GM21737 (cell line): ENCODE measurements at regions not wholly inside any gene's neighbourhood (a gene's known extent, or its start where the extent isn't known, plus 50 kb on each side); places are given as distances from the start of the nearest gene placed in this dataset.
"Not testable (repeated sequence)": the region's sequence is repeated elsewhere in the genome, so short reads cannot be mapped to it uniquely, and the experiment has no call there.

Experiments
- ATAC-seq: cut with Tn5 transposase; IDR thresholded peaks from one replicate; pipeline ENCODE4 v1.9.1; 2021; ENCODE audit warnings: mild to moderate bottlenecking, moderate library complexity; ENCODE audit not compliant: unreplicated experiment

GRCh38 chr13:74272826-74273225, 138.6 kb upstream of the KLF12 start:
- ATAC-seq: no peak

- no peak for ATAC-seq
These were observed 135.8 kb upstream of the KLF12 start for GRCh38 chr13:74270018-74270417.

DNA sequence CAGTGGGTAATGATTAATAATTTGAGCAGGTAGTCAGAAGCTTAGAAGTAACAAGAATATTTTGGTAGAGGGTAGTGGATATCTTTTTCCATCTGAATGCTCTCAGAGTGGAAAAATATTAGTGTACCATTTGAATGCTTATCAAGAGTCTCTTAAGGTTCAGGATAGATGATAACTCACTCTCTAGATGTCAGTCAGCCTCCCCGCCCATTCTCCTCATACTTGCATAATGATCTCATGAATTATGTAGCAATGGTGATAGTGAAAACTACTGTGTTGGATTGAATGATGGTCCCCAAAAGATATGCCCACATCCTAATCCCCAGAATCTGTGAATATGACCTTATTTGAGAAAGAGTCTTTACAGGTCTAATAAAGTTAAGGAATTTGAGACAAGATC, 132.7 kb upstream of the KLF12 start:
- ATAC-seq: no peak

- no peak for ATAC-seq
These were observed 132.1 kb upstream of the KLF12 start for GRCh38 chr13:74266309-74266708.

- no peak for ATAC-seq
These were observed 130.1 kb upstream of the KLF12 start for GRCh38 chr13:74264333-74264732.

GRCh38 chr13:74260420-74260819, 126.2 kb upstream of the KLF12 start:
- ATAC-seq: not testable (repeated sequence)

GRCh38 chr13:74259641-74260040, 125.4 kb upstream of the KLF12 start:
- no peak for ATAC-seq

GRCh38 chr13:74258961-74259360, 124.8 kb upstream of the KLF12 start:
- ATAC-seq: no peak

GRCh38 chr13:74256969-74257368, 122.8 kb upstream of the KLF12 start:
- no peak for ATAC-seq

DNA sequence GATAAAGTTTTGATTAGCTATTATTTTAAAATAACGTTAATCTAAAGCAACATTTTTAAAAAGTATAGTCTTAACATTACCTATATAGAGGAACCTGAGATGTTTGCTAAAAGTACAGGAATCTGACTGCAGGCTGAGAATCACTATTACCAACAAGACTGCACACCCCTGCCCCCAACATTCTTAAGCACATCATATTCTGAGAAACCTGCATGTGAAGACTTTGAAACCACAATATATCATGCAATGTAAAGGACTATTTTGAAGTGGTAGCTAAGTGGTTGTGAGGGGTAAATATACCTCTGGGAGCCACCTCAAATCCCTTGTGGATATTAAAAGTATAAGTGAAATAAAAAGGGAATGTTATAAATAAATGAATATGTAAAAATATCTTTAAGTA, 119.0 kb upstream of the KLF12 start:
- no peak for ATAC-seq

DNA sequence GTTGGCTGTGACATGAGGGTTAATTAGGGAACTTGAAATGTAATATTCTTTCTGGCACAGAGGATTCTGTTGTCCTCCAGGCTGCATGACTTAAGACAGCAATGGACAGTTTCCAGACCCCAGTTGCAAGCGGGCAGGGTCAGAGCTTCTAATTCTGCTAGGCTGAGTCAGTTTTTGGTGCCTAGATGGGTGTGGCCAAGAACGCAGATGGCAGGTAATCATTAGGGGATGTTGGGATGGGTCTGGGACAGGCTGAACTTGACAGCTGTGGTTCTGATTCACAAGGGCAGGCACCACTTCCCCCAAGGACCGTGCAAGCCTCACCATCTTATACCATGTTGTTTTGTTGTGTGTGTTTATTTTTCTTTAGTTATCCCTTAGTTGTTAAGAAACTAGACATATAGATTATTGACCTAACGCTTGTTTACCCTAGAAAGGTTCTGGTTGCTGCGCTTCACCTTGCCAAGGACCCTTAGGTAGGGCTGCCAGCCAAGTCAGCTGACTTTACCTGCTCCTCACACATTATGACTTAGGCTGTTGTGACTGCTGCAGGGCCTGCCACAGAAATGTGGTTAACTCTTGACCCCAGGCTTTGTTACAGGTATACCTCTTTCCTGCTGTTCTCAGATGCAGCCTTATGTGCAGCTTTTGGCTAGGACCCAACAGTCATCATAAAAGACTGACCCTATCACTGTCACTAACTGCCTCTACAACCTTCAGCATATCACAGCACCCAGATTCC, 117.7 kb upstream of the KLF12 start:
- ATAC-seq: no peak

DNA sequence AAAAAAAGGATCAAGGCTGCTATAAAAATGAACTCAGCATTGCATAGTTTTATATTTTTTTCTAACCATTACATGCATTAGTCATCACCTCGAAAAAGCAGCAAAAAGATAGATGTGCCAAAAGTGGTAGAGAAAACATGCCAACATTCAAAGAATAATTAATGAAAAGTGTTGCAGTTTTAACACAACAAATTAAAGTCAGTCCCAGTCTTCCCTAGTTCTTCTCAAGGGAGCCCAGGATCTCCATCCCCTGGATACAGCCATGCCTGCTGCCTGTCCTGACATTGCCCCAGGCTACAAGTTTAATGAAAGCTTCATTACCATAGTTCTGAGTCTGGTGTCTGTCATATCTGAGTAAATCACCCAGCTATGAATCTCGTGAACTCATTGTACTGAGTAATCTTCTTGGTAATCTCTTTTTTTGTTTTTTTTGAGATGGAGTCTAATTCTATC, 116.6 kb upstream of the KLF12 start:
- no peak for ATAC-seq

DNA sequence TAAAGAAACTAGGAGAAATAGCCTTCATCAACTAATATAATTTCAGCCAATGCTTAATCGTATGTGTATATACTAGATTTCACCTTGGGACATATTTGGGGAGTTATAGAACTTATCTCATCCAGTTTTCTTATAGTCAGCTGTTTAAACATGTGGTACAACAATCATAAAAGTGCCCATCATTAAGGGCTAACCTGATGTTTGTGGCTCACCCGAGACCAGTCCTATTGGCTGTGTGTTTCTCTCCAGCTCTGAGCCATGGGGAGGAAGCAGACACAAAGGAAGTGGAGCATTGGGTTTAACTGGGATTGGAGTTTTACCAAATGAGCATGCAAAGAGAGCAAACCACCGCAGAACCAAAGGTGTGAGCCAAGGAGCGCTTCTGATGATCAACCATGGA, 114.3 kb upstream of the KLF12 start:
- no peak for ATAC-seq

DNA sequence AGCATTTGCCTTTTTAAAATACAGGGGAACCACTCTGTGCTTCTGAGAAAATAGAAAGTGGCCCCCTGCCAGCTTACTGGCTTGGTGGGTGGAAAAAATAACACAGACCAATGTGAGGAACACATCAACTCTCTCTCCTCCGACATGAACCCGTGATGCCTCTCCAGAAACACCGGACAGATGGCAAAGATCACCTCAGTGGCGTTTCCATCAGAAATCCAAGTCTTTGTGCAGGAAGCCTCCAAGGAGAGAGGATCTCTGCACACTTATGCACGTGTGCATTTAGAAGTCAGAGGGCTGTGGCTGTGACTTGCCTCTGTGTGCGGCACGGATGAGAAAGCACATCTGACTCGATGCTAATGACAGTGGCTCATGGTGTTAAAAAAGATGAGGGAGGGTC, 112.3 kb upstream of the KLF12 start:
- no peak for ATAC-seq

DNA sequence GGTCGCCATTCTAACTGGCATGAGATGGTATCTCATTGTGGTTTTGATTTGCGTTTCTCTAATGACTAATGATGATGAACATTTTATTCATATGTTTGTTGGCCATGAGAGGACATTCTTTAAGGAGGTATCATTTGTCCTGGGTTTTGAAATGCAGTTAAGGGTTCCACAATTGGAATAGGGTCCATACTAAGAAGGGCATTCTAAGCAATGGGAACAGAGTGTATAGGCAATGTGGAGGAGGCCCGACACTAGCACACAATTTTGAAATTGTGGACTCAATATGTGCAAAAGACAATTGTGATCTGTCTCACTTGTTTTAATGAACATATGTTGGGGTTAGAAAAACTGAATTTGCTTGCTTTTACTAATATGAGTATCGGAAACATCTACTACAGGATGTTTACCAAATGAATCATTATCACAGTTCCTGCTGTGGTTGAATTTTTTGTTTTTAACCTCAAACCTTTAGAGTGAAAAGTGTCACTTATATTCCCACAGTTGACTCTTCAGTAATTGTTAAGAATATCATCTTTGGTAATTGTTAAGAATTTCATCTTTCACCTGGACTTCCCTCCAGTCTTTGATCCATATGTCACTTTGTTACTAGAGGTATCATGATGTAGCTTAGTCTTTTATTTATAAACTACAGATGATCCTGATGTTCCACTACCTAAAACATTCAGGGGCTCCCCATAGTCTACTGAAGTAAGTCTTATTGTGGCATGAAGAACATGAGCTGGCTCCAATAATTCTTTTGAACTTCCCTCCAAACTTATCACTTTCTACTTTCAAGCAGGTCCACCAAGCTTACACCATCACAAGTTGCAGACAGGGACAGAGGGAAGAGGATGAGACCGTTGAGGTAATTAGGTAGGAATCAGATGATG, 109.7 kb upstream of the KLF12 start:
- ATAC-seq: no peak

DNA sequence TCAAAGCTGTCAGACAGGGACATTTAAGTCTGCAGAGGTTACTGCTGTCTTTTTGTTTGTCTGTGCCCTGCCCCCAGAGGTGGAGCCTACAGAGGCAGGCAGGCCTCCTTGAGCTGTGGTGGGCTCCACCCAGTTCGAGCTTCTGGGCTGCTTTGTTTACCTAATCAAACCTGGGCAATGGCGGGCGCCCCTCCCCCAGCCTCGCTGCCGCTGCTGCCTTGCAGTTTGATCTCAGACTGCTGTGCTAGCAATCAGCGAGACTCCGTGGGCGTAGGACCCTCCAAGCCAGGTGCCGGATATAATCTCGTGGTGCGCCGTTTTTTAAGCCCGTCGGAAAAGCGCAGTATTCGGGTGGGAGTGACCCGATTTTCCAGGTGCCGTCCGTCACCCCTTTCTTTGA, 107.1 kb upstream of the KLF12 start:
- ATAC-seq: not testable (repeated sequence)

DNA sequence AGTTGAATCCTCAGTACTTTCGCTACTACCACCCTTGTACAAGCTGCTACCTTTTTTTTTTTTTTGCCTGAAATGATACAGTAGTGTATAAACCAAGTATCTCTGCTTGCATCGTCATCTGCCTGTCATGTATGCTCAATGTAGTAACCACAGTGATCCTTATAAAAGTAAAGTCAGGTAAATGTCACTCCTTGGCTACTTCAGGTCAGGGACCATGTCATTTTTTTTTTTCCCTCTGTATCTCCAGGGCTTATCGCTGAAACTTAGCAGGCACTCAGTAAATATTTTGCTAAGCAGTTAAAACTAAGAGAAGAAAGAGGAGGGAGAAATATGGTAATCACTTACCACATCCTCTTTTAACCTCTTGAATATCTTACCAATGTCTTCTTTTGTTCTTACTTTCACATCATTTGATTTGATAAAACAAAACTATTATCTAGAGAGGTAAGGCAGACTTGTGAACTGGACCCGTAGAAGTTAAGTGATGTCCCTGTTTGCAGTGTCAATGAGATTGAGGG, 96.8 kb upstream of the KLF12 start:
- no peak for ATAC-seq

DNA sequence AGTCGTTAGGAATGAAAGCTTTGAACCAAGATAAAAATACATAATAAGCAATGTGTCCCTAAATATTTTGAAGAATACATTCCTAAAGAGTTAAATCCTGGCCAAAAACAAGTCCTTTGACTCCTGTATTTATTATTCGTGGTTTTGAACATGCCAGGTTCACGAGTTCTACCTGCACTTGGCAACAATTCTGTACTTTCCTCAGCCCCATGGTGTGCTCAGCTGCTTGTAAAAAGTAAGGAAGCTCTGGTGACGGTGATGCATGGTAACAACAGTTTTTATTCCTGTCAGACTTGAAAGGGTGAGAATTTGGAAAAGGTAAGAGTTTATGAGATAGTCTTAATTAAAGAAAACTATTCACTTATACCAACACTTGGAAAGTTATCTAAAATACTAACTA, 95.0 kb upstream of the KLF12 start:
- no peak for ATAC-seq

- ATAC-seq: no peak
These were observed 93.4 kb upstream of the KLF12 start for GRCh38 chr13:74227476-74228158.

DNA sequence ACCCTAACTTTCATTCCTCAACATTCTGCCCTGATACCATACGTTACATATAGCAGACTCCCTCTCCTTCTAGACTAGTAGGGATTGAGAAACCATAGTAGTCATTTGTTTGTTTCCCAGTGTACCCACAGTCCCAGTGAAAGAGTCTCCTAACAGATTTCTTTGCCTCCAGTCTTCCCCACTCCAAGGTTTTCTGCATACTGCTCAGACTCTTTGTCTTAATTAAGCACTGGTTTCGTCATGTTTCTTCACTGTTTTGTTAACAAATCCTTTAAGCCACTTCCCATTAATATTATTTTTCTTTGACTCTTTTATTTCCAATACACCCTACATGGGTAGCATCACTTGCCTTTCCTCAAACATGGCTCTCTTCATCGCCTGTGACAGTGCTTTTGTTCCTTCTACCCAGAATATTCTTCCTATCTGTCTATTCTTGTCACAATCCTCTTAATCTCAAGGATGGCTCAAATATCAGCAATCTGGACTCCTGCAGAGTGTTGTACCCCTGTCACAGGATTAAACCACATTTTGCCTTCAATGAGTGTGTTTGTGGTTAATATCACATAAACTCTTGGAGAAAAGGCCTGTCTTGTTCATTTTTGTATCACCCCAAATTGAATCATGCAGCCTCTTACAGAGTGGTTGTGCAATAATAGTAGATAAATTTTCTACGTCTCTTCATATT, 92.7 kb upstream of the KLF12 start:
- no peak for ATAC-seq

DNA sequence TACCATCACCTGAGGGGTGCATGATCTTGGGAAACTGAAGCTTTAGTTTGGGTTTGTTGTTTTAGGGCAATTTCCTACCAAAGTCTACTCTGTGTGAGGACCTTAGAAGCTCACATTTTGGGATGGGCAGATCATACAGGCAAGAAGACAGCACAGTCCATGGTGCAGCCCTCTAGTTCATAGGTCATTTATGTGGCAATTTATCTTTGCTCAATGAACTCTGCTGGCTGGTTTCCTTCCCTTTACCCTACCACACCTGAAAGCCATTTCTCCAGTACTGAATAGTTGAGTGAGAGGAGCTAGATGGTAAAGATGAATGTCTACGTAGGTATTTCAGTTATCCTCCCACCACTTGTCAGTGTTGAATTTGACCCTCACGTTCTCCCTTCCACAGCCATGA, 87.5 kb upstream of the KLF12 start:
- no peak for ATAC-seq
